IPS-NIHi7 (cell line): ENCODE measurements at regions not wholly inside any gene's neighbourhood (a gene's known extent, or its start where the extent isn't known, plus 50 kb on each side); places are given as distances from the start of the nearest gene placed in this dataset.
"Not testable (repeated sequence)": the region's sequence is repeated elsewhere in the genome, so short reads cannot be mapped to it uniquely, and the experiment has no call there.

Experiments used
- DNase-seq: peaks from one replicate; pipeline ENCODE4 v3.0.0; 2012; ENCODE audit warnings: mixed read lengths; ENCODE audit errors: extremely low spot score

DNA sequence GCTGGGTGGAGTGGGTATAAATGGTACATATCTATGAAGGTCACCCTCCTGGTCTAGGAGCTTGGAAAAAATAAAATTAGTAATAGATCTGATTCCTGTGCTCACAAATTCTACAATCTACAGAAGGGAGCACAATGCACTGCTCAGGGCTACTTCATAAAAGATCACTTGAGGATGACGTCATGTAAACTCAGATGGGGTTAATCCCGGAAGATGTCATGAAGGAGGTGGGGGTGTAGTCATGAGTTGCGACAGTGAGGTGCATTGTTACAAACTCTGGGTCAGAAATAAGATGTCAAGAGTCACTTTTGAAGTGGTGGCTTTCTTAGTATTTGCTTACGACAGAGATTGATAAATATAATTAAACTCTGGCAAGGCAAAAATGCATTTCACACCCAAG, 68.2 kb downstream of the LHX9 start:
- DNase-seq = no peak

DNA sequence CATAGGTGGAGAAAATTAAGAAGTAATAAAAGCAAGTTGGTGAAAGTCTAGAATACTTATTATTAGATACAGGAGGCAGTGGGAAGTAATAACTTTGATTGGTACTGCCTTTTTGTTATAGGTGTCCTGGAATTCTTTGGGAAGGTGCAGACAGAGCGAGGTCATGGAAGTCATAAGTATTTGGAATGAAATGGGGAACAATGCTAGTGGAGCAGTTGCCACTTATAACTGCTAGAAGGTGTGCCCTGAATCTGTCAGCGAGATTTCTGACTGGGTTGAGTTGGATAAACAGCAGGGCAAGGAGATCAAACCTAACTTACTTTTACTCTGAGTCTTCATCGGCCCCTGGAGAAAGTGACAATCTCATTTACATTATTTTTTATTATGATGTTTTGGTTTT, 69.6 kb downstream of the LHX9 start:
- no peak for DNase-seq

DNA sequence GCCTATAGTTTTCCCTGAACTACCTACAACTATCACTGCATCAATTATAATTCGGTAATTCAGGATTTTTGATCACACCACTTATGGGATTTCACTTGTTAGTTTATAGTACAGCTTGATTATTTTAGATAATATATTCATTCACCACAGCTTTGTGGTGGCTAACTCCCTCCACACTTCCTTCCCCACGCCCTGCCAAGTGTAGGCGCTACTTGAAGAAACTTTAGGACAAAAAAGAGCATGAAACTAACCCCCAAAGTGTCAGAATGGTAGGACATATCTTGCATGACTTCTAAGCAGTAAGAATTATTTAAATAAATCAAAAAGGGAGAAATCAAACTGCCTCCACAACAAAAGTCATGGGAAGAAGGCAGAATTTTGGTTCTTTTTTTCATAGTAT, 70.1 kb downstream of the LHX9 start:
- no peak for DNase-seq

DNA sequence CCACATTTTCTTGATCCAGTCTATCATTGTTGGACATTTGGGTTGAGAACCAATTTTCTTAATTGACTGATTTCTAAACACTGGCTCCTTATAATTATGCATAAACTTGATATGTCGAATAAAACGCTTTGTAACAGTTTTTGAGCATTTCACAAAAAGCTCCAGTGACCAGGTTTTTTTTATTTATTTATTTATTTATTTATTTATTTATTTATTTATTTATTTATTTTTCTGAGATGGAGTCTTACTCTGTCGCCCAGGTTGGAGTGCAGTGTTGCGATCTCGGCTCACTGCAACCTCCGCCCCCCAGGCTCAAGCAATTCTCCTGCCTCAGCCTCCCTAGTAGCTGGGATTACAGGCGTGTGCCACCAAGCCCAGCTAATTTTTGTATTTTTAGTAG, 71.4 kb downstream of the LHX9 start:
- not testable (repeated sequence) for DNase-seq

DNA sequence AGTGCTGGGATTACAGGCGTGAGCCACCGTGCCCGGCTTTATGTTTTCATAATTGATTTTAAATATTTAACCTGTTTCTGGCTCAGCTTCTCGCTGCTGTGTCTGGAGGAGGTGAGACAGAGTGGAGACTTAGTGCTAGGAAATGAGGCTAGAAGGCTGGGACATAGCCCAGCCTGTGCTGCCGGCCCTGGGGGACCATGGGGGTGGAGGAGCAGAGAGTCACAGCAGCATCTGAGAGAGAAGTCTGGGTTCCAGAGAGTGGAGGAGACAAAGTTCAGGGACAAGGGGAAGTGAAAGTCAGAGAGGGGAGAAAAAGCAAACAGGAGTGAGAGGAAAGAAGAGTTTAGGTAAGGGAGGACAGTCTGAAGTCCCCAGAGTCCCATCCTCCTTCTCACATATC, 71.9 kb downstream of the LHX9 start:
- DNase-seq = no peak

DNA sequence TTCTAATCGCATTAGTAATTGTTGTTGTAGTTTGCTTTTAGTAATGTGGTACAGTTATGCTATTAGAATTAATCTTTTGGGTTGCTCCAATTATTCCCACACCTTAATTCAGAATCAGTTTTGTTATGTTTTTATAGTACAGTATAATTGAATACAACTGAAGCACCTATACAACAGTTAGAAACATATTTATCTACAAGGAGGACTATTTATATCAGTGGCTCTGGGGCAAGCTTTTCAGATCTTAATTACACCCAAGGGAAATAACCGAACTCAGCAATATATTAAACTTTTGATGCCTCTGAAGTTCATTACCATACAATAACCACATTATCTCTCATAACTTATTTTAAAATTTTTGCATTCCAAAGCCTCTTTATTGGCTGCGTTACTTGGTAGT, 74.4 kb downstream of the LHX9 start:
- no peak for DNase-seq

DNA sequence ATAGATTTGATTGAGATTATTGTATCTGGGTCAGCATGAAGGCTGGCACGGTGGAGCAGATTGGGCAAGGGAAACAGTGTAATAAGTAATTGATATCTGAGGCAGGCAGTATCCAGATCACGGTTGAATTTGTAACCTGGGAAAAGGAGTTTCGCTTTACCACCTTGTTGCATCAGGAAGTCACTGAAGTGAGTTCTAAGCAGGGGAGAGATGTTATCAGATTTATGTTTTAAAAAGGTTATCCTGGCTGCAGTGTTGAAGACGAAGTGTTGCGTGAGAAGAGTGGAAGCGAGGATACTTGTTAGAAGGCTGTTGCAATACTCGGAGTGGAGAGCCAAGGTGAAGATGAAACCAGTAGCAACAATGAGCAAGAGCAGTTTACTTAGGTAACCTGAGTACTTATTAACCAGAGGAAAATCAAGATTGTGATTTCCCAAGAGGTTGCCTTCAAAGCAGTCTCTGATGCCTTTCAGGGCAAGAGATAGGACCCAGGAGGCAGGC, 77.8 kb downstream of the LHX9 start:
- no peak for DNase-seq

DNA sequence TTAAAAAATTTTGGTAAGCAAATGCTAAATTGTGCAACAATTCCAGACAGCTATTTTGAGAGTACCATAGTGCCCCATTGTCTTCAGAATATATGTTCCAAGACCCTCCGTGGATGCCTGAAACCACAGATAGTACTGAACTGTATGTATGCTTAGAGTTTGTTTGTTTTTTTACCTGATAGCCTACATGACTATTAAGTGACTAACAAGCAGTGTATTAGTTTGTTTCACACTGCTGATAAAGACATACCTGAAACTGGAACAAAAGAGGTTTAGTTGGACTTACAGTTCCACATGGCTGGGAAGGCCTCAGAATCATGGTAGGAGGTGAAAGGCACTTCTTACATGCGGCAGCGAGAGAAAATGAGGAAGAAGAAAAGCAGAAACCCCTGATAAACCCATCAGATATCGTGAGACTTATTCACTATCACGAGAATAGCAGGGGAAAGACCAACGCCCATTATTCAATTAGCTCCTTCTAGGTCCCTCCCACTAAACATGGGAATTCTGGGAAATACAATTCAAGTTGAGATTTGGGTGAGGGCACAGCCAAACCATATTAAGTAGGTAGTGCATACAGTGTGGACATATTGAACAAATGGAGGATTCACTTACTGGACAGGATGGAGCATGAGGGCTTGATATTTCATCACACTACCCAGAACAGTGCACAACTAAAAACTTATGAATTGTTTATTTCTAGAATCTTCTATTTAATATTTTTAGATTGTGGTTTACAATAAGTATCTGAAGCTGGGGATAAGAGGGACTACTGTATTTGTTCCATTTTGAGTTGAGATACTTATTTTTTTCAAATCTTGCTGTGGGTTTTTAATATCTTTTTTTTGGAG, 78.5 kb downstream of the LHX9 start:
- no peak for DNase-seq

DNA sequence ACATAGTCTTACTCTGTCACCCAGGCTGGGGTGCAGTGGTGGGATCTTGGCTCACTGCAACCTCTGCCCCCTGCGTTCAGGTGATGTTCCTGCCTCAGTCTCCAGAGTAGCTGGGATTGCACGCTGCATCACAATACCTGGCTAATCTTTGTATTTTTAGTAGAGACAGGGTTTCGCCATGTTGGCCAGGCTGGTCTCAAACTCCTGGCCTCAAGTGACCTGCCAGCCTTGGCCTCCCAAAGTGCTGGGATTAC, 79.0 kb downstream of the LHX9 start:
- not testable (repeated sequence) for DNase-seq

DNA sequence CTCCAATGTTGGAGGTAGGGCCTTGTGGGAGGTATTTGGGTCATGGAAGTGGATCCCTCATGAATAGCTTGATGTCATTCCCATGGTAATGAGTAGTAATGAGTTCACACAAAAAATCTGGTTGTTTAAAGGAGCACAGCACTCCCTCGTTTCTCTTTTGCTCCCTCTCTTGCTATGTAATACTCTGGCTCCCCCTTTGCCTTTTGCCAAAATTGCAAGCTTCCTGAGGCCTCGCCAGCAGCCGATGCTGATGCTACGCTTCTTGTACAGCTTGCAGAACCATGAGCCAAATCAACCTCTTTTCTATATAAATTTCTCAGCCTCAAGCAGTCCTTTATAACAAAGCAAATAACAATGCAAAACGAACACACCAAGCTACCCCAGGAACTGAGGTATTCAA, 80.9 kb downstream of the LHX9 start:
- DNase-seq = no peak

DNA sequence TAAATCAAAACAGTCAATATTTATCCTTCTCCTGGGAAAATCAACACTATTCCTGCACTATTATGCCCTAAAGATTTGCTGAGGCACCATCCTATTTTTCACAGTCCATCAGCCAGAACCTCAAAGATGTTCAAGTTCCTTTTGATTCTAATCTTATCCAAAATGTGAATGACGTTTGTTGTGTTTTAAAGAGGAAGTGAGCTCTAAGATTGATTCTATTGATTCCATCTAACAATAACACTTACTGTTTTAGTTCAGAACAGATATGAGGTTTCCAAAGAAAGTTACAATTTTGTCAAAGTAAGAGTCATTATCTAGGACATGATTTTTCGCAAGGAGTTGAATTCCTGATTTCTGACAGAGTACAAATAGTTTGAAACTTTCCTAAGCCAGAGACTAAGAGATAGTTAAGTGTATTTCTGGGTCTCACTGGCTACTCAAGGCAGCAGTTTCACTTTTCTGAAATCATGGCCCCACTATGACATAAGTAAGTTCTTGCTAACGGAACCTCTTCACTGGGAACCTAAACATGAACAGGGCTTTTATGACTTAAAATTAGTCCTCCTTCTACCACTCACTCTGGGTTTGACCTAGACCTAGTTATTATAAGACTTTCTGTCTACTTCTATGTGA, 84.7 kb downstream of the LHX9 start:
- no peak for DNase-seq

DNA sequence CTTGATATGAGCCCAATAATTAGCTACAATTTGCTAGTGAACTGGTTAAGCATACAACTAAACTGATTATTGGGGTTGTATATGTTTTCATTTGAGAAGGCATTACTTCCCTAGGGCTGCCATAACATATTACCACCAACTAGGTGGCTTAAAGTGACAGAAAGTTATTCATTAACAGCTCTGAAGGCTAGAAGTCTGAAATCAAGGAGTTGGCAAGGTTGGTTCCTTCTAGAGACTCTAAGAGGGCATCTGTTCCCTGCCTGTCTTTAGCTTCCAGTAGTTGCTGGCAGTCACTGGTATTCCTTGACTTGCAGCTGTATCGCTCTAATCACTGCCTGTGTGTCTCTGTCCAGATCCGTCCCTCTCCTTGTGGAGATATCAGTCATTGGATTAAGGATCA, 86.3 kb downstream of the LHX9 start:
- DNase-seq = no peak

DNA sequence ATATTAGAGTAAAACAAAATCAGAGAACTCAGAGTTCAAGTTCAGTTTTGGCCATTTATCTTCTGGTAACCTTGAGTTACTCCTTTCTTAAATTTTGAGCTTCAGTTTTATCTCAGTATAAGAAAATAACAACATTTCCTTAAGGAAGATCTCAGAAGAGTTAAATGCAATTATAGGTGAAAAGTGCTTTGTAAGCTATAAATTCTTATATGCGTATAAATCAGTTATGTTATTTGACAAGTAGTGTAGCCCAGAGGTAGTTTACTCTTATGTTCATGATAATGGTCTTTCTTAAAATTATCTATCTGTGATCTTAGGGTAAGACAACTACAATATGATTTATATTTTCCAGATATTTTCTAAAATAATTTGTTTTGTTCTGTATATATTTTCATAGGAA, 89.8 kb downstream of the LHX9 start:
- DNase-seq = no peak

DNA sequence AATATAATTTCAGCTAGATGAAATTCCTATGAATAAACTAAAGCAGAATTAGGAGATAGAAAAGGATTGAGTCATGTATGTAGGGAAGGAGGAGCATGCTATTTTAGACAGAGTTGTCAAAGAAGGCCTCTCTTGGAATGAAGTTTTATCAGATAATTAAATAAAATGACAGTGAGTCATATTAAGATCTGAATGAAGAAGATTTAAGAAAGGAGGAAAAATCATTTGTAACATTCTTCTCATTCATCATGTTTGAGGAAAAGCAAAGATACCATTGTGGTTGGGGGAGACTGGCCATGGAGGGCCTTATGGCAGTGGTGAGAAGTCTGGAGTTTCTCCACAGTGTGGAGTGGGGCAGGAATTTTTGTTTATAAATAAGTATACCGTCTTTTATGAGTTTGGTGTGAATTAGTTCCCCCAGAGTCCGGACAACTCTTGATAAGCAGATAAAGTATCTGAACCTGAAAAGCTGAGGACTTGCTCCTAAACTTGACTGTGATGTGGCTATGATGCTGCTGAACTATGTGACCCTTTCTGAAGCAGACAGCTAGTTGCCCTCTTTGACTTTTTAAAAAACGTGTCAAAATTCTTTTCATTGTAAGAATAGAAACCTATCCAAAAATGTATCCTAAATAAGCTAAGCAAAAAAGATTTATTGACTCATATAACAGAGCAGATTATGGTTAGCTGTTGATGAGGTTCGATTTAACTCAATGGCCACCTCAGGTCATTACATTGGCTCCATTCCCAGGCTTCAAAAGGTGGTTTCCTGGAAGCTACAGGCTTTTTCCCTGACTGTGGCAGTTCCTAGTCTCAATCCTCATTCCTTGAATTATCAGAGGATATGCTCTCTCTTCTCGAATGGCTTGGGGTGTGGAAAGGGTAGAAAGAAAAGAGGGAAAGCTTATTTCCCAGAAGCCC, 90.8 kb downstream of the LHX9 start:
- DNase-seq = no peak

DNA sequence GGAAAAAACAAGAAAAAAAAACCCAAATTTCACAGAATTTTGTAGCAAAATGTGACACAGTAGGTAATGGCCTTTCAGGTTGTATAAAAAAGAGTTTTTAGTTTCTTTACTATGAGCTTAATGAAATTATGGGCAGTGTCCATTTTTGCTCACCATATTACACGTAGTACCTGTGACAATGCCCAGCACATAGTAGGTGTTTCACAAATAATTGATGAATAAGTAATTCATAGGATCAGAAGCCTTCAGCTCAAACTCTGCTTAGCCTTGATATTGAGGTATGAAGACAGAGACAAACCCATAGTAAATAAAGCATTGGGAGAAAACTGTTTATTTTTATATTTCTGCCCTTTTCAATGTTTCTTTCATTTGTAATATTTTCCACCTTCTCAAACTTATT, 97.2 kb downstream of the LHX9 start:
- no peak for DNase-seq

DNA sequence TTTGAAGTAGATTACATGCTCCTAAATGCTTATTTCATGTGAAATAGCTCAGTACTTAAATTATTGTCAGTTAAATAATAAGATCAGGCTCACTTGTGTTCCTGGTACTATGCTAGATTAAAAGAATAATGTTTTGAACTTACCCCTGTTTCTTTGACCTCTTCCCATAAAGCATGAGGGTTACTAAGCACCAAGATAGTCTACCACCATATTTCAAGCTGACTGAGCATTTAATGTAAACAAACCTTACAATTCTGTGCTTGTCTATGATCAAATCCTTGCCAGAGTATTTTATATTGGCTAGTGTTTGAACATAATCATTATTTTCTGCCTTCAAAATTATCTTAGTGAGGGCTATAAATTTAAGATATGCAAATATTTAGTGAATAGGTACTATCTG, 98.1 kb downstream of the LHX9 start:
- no peak for DNase-seq

DNA sequence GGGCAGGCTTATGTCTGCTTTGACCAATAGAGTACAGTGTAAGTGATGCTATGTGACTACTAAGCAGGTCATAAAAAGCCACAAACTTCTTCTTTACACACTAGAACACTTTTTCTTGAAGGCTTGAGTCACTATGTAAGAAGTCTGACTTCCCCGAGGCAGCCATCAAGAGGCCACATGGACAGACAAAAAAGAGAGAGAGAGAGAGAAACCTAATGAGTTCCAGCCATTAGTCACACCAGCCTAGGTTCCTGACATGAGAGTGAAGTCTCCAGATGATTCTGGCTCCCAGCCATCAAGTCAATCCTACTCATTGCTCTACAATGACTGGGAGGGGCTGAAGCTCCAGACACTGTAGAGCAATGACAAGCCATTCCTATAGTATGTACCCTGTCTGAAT, 101.4 kb downstream of the LHX9 start:
- DNase-seq = no peak

DNA sequence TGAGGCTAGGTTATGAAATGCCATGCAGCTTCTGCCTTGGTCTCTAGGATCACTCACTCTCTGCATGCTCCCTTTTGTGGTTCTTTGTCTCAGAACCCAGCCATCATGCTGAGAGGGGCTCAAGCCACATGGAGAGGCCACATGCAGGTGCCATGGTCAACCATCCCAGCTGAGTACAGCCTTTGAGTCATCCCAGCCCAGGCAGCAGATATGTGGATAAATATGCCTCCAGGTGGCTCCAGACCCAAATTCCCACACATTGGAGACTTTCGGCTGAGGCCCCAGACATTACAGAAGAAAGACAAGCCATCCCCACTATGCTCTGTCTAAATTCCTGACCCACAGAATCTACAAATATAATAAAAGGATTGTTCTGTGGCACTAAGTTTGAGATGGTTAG, 102.0 kb downstream of the LHX9 start:
- no peak for DNase-seq

DNA sequence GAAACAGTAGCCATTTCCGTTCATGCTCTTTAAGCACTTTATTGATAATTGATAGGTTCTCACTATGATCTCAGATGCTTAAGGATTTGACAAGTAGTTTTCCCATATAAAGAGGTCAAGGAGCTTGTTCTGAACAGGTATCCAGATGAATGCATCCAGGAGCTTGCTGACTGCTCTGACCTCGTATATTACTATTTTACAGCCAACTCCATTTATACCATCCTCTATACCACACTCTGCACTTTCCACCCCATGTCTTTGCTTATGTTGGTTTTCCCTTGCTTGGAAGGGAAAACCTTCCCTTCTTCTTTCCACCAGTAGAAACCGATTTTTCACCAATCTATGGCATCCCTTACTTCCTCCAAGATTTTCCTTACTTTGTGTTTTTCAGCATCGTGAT, 107.2 kb downstream of the LHX9 start:
- no peak for DNase-seq

DNA sequence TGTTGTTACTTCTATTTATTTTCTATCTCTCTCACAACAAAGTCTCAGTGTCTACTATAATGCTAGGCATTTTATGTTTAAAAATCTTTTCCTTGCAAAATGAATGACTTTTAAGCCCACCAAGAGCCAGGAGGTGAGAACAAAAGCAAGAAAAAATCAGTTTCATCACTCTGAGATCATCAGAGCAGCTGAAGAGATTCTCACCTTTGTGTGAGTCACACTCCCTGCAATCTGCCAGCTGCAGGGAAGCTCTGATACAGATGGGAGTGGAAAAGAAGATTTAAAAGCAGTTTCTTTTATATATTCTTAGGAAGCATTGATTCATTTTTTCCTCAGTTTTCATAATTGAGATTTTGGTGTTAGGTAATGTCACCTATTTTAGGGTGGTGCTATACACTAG, 107.6 kb downstream of the LHX9 start:
- peak; percentile 32 for DNase-seq

DNA sequence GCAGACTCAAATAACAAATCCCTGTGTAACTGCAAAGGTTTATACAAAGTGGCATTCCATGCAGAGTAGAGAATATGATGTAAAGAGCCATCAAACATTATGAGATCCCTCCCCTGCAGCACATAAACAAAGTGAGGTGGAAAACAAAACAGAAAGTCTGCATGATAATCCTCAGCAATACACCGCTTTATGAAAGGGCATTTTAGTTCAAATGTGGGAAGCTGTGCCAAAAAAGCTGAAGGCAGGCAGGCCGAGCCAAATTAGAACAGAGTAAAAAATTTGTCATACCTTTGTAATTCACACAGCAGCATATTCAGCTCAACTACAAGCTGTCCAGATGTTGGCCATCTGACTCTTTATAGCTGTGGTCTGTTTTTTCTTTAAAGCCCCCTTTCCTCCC, 113.5 kb downstream of the LHX9 start:
- no peak for DNase-seq

DNA sequence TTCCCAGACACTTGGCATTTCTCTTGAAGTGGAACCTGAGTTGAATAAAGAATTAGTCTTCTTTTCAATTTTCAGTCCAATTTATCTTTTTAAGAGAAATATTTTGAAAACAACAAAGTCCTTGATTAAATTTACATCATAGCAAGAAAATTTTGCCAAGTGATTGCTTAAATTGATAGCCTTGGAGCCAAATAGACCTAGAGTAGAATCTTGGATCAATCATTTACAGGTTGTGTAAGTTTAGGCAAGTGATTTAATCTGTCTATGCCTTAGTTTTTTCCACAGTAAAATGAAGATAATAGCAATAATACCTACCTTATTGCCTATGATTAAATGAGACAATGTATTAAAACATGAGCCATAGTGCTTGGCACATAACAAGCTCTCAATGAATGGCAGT, 113.9 kb downstream of the LHX9 start:
- DNase-seq = no peak

DNA sequence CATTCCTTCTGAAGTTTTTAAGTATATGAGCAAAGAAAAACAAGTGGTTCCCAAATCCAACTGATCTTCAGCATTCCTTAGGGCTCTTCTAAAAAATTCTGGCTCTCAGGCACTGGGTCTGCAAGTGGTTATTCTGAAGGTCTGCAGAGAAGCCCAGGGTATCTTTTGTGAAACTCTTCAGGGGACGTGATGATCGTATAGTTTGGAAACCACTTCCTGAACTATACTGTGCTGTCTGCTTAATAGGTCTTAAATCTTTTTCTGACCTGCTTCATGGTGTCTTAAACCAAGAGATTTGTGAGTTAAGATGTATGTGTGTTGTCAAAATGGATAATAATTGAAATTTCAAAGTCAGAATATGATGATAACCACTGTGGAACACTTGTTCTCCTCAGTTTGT, 115.5 kb downstream of the LHX9 start:
- DNase-seq = no peak
